Stimulated activated CD4-positive, alpha-beta T cell treated with anti-CD3 and anti-CD28 coated beads, Interleukin-4, amount 100 ng/mL, for 48 hours (primary cell): ENCODE measurements at regions not wholly inside any gene's neighbourhood (a gene's known extent, or its start where the extent isn't known, plus 50 kb on each side); places are given as distances from the start of the nearest gene placed in this dataset.

ENCODE experiments used
- DNase-seq, 2 donors: peaks; one replicate each; pipeline ENCODE4 v3.0.0-alpha.2; 2020; ENCODE audit warnings: low read depth in 2 of 2

- no peak for DNase-seq
Observed at GRCh38 chr13:89812856-89813255, 1534.6 kb upstream of the MIR17HG start.

DNA sequence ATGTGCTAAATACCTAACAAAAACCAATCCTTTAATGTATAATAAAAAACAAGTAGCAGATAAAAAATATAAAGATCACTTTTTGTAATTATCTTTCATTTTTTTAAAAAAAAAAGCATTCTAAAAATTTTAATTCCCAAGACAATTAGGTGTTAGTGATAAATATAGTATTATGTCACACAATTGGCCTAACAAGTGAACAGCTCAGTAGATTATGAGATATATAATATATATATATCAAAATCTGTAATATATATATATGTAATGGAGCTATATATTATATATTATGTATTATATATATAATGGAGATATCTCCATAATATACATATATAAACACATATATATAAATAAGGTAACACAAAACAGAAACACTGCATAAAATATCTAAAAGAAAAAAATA is 1531.1 kb upstream of the MIR17HG start:
- no peak for DNase-seq

- no peak for DNase-seq
Observed at GRCh38 chr13:89822467-89822866, 1525.0 kb upstream of the MIR17HG start.

- no peak for DNase-seq
Observed at GRCh38 chr13:89827552-89827951, 1519.9 kb upstream of the MIR17HG start.

DNA sequence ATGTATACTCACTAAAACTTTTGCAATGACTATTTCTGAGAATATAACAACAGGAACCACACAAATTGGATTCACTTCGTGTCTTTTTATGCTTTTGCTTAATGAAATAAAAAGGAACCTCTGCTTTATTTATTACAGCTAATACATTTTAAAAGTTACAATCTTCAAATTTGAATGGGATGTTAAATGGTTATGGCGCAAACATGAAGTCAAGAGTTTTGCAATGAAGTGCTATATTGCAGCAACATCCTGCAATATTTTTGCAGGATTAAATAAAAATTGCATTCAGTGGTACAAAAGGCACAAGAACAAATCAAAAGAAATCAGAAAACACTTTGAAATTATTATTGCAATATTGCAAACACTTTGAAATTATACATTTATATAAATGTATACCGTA is 1519.0 kb upstream of the MIR17HG start:
- no peak for DNase-seq

GRCh38 chr13:89831157-89831556 is 1516.3 kb upstream of the MIR17HG start:
- DNase-seq = no peak

DNA sequence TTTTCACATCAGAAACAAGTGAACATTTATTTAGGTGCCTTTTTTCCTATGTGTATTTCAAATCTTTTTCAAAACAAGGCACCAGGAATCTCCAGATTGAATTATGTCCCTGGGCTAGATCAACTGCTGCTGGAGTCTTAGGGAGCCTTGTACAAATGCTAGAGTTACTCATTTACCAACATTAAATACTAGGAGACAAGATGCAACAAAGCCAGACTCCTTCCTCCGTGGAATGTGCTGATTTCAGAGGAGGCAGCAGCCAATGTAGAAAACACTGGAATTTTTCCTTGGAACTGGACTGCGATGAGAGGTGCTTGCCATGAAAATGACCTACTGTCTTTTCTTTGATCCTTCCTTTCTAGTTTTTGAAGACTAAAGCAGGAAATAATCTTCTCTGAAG is 1514.7 kb upstream of the MIR17HG start:
- DNase-seq = no peak

- no peak for DNase-seq
Observed at GRCh38 chr13:89843621-89844020, 1503.9 kb upstream of the MIR17HG start.

DNA sequence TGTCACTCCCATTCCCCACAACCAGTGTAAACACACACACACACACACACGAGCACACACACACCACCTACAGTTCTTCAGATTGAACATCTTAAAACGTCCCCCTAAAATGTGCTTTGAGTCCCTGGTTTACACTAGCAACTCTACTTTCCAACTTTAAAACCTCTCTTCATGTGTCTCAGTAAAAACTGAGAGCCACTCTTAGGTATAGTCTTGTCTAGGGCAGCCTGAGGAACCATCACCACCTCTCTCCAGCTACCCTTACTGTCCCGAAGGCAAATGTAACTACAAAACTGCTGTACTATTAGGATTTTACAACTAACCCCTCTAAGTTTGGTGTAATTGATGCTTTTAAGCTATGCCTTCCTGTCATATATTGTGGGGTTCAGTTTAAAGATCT is 1501.6 kb upstream of the MIR17HG start:
- DNase-seq = no peak

- DNase-seq = no peak
Observed at GRCh38 chr13:89846926-89847585, 1500.4 kb upstream of the MIR17HG start.

GRCh38 chr13:89852570-89852969 is 1494.9 kb upstream of the MIR17HG start:
- no peak for DNase-seq

DNA sequence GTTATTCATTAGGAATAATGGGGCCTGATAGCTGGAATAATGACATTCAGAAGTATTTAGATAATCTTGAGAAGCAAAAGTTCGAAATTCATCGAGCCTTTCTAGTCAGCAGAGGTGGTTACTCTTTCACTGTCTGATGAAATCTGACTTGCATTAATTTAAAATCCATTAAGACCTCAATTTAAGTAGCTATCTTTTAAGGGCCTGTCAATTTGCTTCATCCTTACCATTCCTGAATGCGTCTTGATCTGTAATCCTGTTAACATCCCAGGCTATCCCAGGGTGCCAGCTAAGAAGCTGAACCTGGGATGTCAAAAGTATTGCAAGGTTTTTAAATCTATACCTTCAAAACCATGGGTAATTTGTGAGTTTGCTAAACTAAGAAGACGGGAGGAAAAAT is 1491.0 kb upstream of the MIR17HG start:
- no peak for DNase-seq

DNA sequence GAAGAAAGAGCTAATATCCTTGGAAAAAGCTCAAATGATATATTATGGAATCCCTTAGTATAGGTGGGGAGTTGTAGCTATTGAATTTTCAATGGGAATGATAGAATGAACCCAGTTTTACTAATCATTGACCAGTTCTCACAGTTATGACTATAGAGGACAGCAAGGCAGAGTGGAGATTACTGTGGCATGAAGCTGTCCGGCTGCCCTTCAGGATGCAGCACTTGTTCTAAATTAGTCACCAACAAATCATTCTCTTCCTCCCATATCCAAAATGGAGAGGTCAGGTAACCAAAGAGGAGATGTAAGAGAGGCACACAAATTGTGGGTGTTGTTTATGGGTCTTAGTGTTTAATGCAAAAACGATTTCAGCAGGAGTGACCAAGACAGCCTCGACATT is 1490.0 kb upstream of the MIR17HG start:
- no peak for DNase-seq

- no peak for DNase-seq
Observed at GRCh38 chr13:89862011-89862690, 1485.3 kb upstream of the MIR17HG start.

- no peak for DNase-seq
Observed at GRCh38 chr13:89862691-89863036, 1484.8 kb upstream of the MIR17HG start.

DNA sequence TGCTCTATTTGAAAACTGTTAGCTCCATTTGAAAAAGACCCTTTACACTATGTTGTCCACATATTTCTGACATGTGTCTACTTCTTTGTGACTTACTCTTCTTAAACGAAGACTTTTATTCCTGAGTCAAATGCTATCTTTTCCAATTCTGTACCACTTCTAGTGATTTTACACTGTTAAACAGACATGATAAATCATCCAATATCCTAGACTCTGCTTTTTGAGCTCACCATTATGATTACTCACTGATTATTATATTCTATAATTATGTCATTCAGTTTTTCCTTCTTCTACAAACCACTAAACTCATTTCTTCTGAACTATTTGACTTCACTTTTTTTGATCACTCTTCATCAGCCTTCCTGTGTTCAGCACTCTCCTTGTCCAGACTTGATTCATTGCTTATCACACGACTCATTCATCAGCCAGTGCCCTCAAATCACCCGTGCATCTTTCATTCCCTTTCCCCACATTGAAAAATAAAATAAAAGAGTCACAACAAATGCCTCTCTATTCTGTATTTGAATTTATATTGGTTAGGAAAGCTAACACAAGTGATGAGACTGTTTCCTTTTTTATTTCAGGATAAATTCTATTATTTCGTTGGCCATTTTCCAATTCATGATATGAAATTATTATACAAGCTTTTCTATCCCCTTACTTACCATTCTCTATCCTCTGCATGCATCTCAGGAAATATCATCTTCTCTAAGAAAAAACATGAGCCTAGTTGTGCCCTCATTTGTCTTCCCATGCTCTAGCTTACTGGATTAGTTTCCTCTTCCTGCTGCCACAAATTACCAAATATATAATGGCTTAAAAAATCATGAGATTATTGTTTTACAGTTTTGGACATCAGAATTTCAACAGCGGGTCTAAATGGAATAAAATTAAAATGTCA is 1482.1 kb upstream of the MIR17HG start:
- DNase-seq = no peak

GRCh38 chr13:89869312-89869711 is 1478.2 kb upstream of the MIR17HG start:
- DNase-seq = no peak

DNA sequence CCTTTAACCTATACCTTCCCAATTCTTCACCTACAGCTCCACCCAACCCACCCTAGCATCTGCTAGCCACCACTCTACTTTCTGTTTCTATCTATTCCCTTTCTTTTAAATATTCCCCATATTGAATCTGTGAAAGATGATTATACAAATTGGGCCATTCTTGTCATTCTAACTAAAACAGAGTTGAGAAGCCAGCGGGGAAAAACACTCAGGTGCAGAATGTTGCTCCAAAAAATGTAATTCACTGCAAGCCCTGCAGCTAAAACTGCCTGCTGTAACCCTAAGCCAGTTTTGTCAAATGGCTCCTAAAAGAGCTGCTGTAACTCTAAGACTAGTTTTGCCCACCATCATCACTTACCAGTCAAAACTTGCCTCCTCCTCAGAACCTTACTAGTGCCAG is 1468.6 kb upstream of the MIR17HG start:
- no peak for DNase-seq

DNA sequence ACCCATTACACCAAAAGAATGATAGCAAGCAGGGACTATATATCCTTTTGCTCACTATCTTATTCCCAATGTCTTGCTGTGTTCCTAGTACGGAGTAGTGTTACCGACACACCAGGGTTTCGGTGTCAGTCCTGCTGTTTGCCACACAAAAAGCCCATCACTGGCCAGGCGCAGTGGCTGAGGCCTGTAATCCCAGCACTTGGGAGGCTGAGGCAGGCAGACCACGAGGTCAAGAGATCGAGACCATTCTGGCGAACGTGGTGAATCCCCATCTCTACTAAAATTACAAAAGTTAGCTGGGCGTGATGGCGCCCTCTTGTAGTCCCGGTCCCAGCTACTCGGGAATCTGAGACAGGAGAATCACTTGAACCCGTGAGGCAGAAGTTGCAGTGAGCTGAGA is 1467.3 kb upstream of the MIR17HG start:
- DNase-seq = no peak

GRCh38 chr13:89883893-89884448 is 1463.5 kb upstream of the MIR17HG start:
- no peak for DNase-seq

DNA sequence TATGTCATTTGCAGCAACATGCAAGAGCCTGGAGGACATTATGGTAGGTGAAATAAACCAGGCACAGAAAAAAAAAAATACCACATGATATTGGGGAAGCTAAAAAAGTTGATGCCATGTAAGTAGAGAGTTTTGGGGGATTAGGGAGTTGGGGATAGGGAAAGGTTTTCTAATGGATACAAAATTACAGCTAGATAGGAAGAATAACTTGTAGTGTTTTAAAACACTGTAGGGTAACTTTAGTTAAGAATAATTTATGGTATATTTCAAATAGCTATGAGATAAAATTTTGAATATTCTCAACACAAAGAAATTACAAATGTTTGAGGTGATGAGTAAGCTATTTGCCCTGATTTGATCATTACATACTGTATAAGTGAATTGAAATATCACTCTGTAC is 1456.7 kb upstream of the MIR17HG start:
- no peak for DNase-seq

GRCh38 chr13:89891416-89891815 is 1456.1 kb upstream of the MIR17HG start:
- no peak for DNase-seq

GRCh38 chr13:89897681-89898080 is 1449.8 kb upstream of the MIR17HG start:
- no peak for DNase-seq
